ENCODE measurements at regions not wholly inside any gene's neighbourhood (a gene's known extent, or its start where the extent isn't known, plus 50 kb on each side); places are given as distances from the start of the nearest gene placed in this dataset.

DNA sequence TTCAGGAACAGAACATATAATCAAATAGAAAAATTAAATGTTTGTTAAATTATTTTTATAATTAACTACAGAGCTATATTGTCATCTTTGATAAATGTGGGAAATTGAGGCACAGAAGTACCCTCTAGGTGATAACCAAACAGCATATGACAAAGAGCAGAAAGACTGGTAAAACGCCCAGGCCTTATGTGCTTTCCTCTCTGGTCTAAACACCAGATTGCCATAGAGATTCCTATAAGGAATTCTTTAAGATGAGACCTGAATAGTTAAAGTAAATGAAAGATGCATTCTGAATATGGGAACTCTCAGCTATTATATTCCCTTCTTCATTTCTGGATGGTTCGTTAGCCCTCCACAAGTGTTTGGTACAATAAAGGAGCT, 140.0 kb upstream of the SOX5 start:
- Histone ChIP-seq H3F3A (ENCODE audit: insufficient read depth, low read length) (no peaks in the 10 kb centered on the region), H3K4me3 (ENCODE audit: low read depth, low read length, poor library complexity, severe bottlenecking) (no peak overlapping the region), H3K9ac (ENCODE audit: low read length) (no peak overlapping the region), H2AFZ (ENCODE audit: low read length) (no peak overlapping the region), H3K27me3 (ENCODE audit: insufficient read depth, low read length) (no peaks in the 10 kb centered on the region), H3K4me1 (ENCODE audit: insufficient read depth, low read length, severe bottlenecking) (no peaks in the 10 kb centered on the region), H3K9me2 (ENCODE audit: low read depth, low read length) (no peaks in the 10 kb centered on the region), H3K36me3 (ENCODE audit: insufficient read depth, low read length) (no peaks in the 10 kb centered on the region), H3K9me3 (ENCODE audit: low read length) (no peaks in the 10 kb centered on the region), H3K79me2 (ENCODE audit: insufficient read depth, low read length) (no peaks in the 10 kb centered on the region), H3K27ac (ENCODE audit: low read depth, low read length, poor library complexity, severe bottlenecking) (no peak overlapping the region), H3K4me2 (ENCODE audit: low read length) (no peak overlapping the region), H4K20me1 (ENCODE audit: insufficient read depth, low read length) (no peaks in the 10 kb centered on the region)
- TF ChIP-seq, protein P1, sequence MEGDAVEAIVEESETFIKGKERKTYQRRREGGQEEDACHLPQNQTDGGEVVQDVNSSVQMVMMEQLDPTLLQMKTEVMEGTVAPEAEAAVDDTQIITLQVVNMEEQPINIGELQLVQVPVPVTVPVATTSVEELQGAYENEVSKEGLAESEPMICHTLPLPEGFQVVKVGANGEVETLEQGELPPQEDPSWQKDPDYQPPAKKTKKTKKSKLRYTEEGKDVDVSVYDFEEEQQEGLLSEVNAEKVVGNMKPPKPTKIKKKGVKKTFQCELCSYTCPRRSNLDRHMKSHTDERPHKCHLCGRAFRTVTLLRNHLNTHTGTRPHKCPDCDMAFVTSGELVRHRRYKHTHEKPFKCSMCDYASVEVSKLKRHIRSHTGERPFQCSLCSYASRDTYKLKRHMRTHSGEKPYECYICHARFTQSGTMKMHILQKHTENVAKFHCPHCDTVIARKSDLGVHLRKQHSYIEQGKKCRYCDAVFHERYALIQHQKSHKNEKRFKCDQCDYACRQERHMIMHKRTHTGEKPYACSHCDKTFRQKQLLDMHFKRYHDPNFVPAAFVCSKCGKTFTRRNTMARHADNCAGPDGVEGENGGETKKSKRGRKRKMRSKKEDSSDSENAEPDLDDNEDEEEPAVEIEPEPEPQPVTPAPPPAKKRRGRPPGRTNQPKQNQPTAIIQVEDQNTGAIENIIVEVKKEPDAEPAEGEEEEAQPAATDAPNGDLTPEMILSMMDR (IDR thresholded peaks at IDR 0.05; ENCODE audit: low read length), result no peak
- no peak for TF ChIP-seq EZH2 (IDR thresholded peaks at IDR 0.05; ENCODE audit: borderline replicate concordance, low read length)

DNA sequence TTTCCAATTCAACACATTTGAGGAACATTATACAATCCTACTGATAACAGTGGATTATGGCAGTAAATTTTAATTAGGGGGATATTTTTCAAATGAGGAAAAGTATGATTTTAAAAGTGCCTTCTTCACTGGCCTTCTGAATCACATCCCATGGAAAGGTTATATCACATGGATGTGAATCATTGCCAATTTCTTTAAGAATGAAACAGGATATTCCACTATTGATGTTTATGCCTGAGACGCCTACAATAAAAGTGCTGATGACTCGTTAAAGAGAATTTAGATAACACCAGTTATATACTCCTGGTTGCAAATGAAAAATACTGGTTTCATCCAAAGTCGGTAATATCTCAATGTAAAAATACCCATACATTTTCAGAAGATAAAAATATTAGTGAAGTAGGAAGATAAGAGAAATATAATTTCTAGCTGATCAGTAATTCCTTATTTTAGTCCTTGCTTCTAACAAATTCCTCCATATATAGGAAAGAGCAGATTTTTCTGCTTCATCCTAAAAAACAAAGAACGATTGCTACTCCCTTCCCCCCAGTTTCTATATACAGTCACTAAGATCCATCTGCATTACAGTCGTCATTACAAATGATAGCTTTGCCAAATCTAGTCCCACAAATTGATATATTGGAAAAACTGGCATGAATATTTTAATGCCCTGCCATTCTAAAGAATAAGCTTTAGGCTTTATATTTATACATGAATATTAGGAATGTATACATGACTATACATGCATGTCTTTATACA, 139.5 kb upstream of the SOX5 start:
- Histone ChIP-seq H3K9me2 (ENCODE audit: low read depth, low read length) (no peaks in the 10 kb centered on the region), H3K79me2 (ENCODE audit: insufficient read depth, low read length) (no peaks in the 10 kb centered on the region), H3F3A (ENCODE audit: insufficient read depth, low read length) (no peaks in the 10 kb centered on the region), H2AFZ (ENCODE audit: low read length) (no peak overlapping the region), H3K27ac (ENCODE audit: low read depth, low read length, poor library complexity, severe bottlenecking) (no peak overlapping the region), H3K9me3 (ENCODE audit: low read length) (no peaks in the 10 kb centered on the region), H3K27me3 (ENCODE audit: insufficient read depth, low read length) (no peaks in the 10 kb centered on the region), H3K36me3 (ENCODE audit: insufficient read depth, low read length) (no peaks in the 10 kb centered on the region), H3K4me3 (ENCODE audit: low read depth, low read length, poor library complexity, severe bottlenecking) (no peak overlapping the region), H3K4me2 (ENCODE audit: low read length) (no peak overlapping the region), H3K4me1 (ENCODE audit: insufficient read depth, low read length, severe bottlenecking) (no peaks in the 10 kb centered on the region), H4K20me1 (ENCODE audit: insufficient read depth, low read length) (no peaks in the 10 kb centered on the region), H3K9ac (ENCODE audit: low read length) (no peak overlapping the region)
- TF ChIP-seq, protein P1 (IDR thresholded peaks at IDR 0.05; ENCODE audit: low read length), result no peak
- TF ChIP-seq EZH2 (IDR thresholded peaks at IDR 0.05; ENCODE audit: borderline replicate concordance, low read length), result no peak

DNA sequence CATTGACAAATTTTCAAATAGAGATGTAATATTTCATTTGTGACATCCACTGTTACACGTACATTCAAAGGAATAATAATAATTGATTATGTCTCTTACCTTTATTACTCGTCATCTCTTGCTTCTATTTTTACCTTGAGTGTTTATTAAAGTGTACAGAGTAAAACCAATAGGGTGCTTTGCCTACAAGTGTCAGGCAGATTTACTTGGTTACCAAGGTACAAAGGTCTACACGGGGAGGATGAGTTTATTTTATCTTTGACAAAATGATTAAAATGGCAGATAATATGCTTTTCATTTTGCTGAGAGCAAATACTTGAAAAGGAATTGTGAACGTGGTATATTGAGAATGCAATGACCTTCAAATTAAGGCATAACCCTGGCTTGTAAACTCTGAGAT, 137.8 kb upstream of the SOX5 start:
- Histone ChIP-seq H2AFZ (ENCODE audit: low read length) (no peak overlapping the region), H3K9ac (ENCODE audit: low read length) (no peak overlapping the region), H3K9me2 (ENCODE audit: low read depth, low read length) (no peaks in the 10 kb centered on the region), H3F3A (ENCODE audit: insufficient read depth, low read length) (no peaks in the 10 kb centered on the region), H3K27me3 (ENCODE audit: insufficient read depth, low read length) (no peaks in the 10 kb centered on the region), H4K20me1 (ENCODE audit: insufficient read depth, low read length) (no peaks in the 10 kb centered on the region), H3K79me2 (ENCODE audit: insufficient read depth, low read length) (no peaks in the 10 kb centered on the region), H3K4me3 (ENCODE audit: low read depth, low read length, poor library complexity, severe bottlenecking) (no peak overlapping the region), H3K27ac (ENCODE audit: low read depth, low read length, poor library complexity, severe bottlenecking) (no peak overlapping the region), H3K4me2 (ENCODE audit: low read length) (no peak overlapping the region), H3K4me1 (ENCODE audit: insufficient read depth, low read length, severe bottlenecking) (no peaks in the 10 kb centered on the region), H3K9me3 (ENCODE audit: low read length) (no peaks in the 10 kb centered on the region), H3K36me3 (ENCODE audit: insufficient read depth, low read length) (no peaks in the 10 kb centered on the region)
- TF ChIP-seq EZH2 (IDR thresholded peaks at IDR 0.05; ENCODE audit: borderline replicate concordance, low read length), result no peak
- TF ChIP-seq, protein P1 (IDR thresholded peaks at IDR 0.05; ENCODE audit: low read length), result no peak
